ENCODE measurements at regions not wholly inside any gene's neighbourhood (a gene's known extent, or its start where the extent isn't known, plus 50 kb on each side); places are given as distances from the start of the nearest gene placed in this dataset.

GRCh38 chr20:12156252-12156651, 238.6 kb downstream of the BTBD3 start:
- intact Hi-C loops (cut with micrococcal nuclease) = no loop called here
- ATAC-seq = no peak
- peaks cover 0 to 19% (median 4%) of the 10 kb centered on the region in 11 donors for H3K9me3 Mint-ChIP-seq
- ChIA-PET CTCF (no interaction called here), POLR2A (no interaction called here)
- Histone ChIP-seq H3K27ac (ENCODE audit: low read depth, low read length) (no peak overlapping the region), H3K4me1 (ENCODE audit: control insufficient read depth in 2 of 2, insufficient read depth in 2 of 2, low read length in 2 of 2) (no peaks in the 10 kb centered on the region), H3K9me3 (ENCODE audit: control insufficient read depth in 2 of 3, low read length in 3 of 3) (no peaks in the 10 kb centered on the region), H3K4me3 (ENCODE audit: low read length) (no peak overlapping the region), H3K36me3 (ENCODE audit: control insufficient read depth in 2 of 3, insufficient read depth in 3 of 3, low read length in 3 of 3) (no peaks in the 10 kb centered on the region), H3K27me3 (ENCODE audit: control insufficient read depth in 2 of 2, insufficient read depth in 2 of 2, low read length in 2 of 2) (no peaks in the 10 kb centered on the region)
- no peaks in the 10 kb centered on the region for H3K4me1 Mint-ChIP-seq
- H3K27ac Mint-ChIP-seq = no peak overlapping the region
- H3K27me3 Mint-ChIP-seq = no peaks in the 10 kb centered on the region
- H3K4me3 Mint-ChIP-seq = no peak overlapping the region
- DNase-seq = no peak
- no peaks in the 10 kb centered on the region for H3K36me3 Mint-ChIP-seq

- ATAC-seq (no peak), DNase-seq (no peak)
- Mint-ChIP-seq H3K4me1 (no peaks in the 10 kb centered on the region), H3K36me3 (no peaks in the 10 kb centered on the region), H3K4me3 (no peak overlapping the region), H3K9me3 (peaks cover 0 to 19% (median 5%) of the 10 kb centered on the region in 11 donors), H3K27ac (no peak overlapping the region), H3K27me3 (no peaks in the 10 kb centered on the region)
- H3K27ac ChIP-seq (ENCODE audit: low read depth, low read length) = no peak overlapping the region
- CTCF ChIA-PET = no interaction called here
- H3K36me3 ChIP-seq (ENCODE audit: control insufficient read depth in 2 of 3, insufficient read depth in 3 of 3, low read length in 3 of 3) = no peaks in the 10 kb centered on the region
- POLR2A ChIA-PET = no interaction called here
- no peak overlapping the region for H3K4me3 ChIP-seq (ENCODE audit: low read length)
- H3K4me1 ChIP-seq (ENCODE audit: control insufficient read depth in 2 of 2, insufficient read depth in 2 of 2, low read length in 2 of 2) = no peaks in the 10 kb centered on the region
- H3K27me3 ChIP-seq (ENCODE audit: control insufficient read depth in 2 of 2, insufficient read depth in 2 of 2, low read length in 2 of 2) = no peaks in the 10 kb centered on the region
- H3K9me3 ChIP-seq (ENCODE audit: control insufficient read depth in 2 of 3, low read length in 3 of 3) = no peaks in the 10 kb centered on the region
- intact Hi-C loops (cut with micrococcal nuclease) = no loop called here
Observed at GRCh38 chr20:12159261-12159660, 241.6 kb downstream of the BTBD3 start.

GRCh38 chr20:12161734-12162133, 244.0 kb downstream of the BTBD3 start:
- H3K36me3 Mint-ChIP-seq = peaks cover 0 to 4% (median 0%) of the 10 kb centered on the region in 5 donors
- ATAC-seq (no peak), DNase-seq (no peak)
- CTCF ChIA-PET = no interaction called here
- POLR2A ChIA-PET = no interaction called here
- Histone ChIP-seq H3K27ac (ENCODE audit: low read depth, low read length) (no peak overlapping the region), H3K27me3 (ENCODE audit: control insufficient read depth in 2 of 2, insufficient read depth in 2 of 2, low read length in 2 of 2) (no peaks in the 10 kb centered on the region), H3K36me3 (ENCODE audit: control insufficient read depth in 2 of 3, insufficient read depth in 3 of 3, low read length in 3 of 3) (no peaks in the 10 kb centered on the region), H3K9me3 (ENCODE audit: control insufficient read depth in 2 of 3, low read length in 3 of 3) (no peaks in the 10 kb centered on the region), H3K4me3 (ENCODE audit: low read length) (no peak overlapping the region), H3K4me1 (ENCODE audit: control insufficient read depth in 2 of 2, insufficient read depth in 2 of 2, low read length in 2 of 2) (no peaks in the 10 kb centered on the region)
- intact Hi-C loops (cut with micrococcal nuclease) = no loop called here
- no peaks in the 10 kb centered on the region for H3K27me3 Mint-ChIP-seq
- H3K27ac Mint-ChIP-seq = no peak overlapping the region
- no peaks in the 10 kb centered on the region for H3K4me1 Mint-ChIP-seq
- no peak overlapping the region for H3K4me3 Mint-ChIP-seq
- H3K9me3 Mint-ChIP-seq = peaks cover 2 to 26% (median 11%) of the 10 kb centered on the region in 11 donors

- peaks cover 2 to 35% (median 15%) of the 10 kb centered on the region in 11 donors for H3K9me3 Mint-ChIP-seq
- ChIA-PET POLR2A (no interaction called here), CTCF (no interaction called here)
- H3K4me1 Mint-ChIP-seq = no peaks in the 10 kb centered on the region
- H3K27me3 ChIP-seq (ENCODE audit: control insufficient read depth in 2 of 2, insufficient read depth in 2 of 2, low read length in 2 of 2) = no peaks in the 10 kb centered on the region
- no peaks in the 10 kb centered on the region for H3K27me3 Mint-ChIP-seq
- H3K4me3 Mint-ChIP-seq = no peak overlapping the region
- H3K36me3 Mint-ChIP-seq = peaks cover 0 to 4% (median 0%) of the 10 kb centered on the region in 5 donors
- no peak overlapping the region for H3K27ac ChIP-seq (ENCODE audit: low read depth, low read length)
- ATAC-seq (no peak), DNase-seq (no peak)
- no peak overlapping the region for H3K4me3 ChIP-seq (ENCODE audit: low read length)
- no peak overlapping the region for H3K27ac Mint-ChIP-seq
- peaks cover 0 to 3% (median 0%) of the 10 kb centered on the region in 3 experiments for H3K9me3 ChIP-seq (ENCODE audit: control insufficient read depth in 2 of 3, low read length in 3 of 3)
- intact Hi-C loops (cut with micrococcal nuclease) = no loop called here
- no peaks in the 10 kb centered on the region for H3K36me3 ChIP-seq (ENCODE audit: control insufficient read depth in 2 of 3, insufficient read depth in 3 of 3, low read length in 3 of 3)
- H3K4me1 ChIP-seq (ENCODE audit: control insufficient read depth in 2 of 2, insufficient read depth in 2 of 2, low read length in 2 of 2) = no peaks in the 10 kb centered on the region
Observed at GRCh38 chr20:12166053-12166717, 248.5 kb downstream of the BTBD3 start.

- no peaks in the 10 kb centered on the region for H3K27me3 ChIP-seq (ENCODE audit: control insufficient read depth in 2 of 2, insufficient read depth in 2 of 2, low read length in 2 of 2)
- Mint-ChIP-seq H3K36me3 (peaks cover 0 to 7% (median 0%) of the 10 kb centered on the region in 5 donors), H3K27me3 (no peaks in the 10 kb centered on the region), H3K9me3 (peaks cover 2 to 43% (median 14%) of the 10 kb centered on the region in 11 donors), H3K27ac (no peak overlapping the region), H3K4me1 (no peaks in the 10 kb centered on the region), H3K4me3 (no peak overlapping the region)
- ATAC-seq (no peak), DNase-seq (no peak)
- peaks cover 0 to 3% (median 0%) of the 10 kb centered on the region in 3 experiments for H3K9me3 ChIP-seq (ENCODE audit: control insufficient read depth in 2 of 3, low read length in 3 of 3)
- no peak overlapping the region for H3K27ac ChIP-seq (ENCODE audit: low read depth, low read length)
- CTCF ChIA-PET = no interaction called here
- no peaks in the 10 kb centered on the region for H3K36me3 ChIP-seq (ENCODE audit: control insufficient read depth in 2 of 3, insufficient read depth in 3 of 3, low read length in 3 of 3)
- POLR2A ChIA-PET = no interaction called here
- intact Hi-C loops (cut with micrococcal nuclease) = no loop called here
- H3K4me1 ChIP-seq (ENCODE audit: control insufficient read depth in 2 of 2, insufficient read depth in 2 of 2, low read length in 2 of 2) = no peaks in the 10 kb centered on the region
- H3K4me3 ChIP-seq (ENCODE audit: low read length) = no peak overlapping the region
Observed at GRCh38 chr20:12170406-12170805, 252.7 kb downstream of the BTBD3 start.

GRCh38 chr20:12171923-12172524, 254.3 kb downstream of the BTBD3 start:
- DNase-seq (no peak), ATAC-seq (no peak)
- Histone ChIP-seq H3K27ac (ENCODE audit: low read depth, low read length) (no peak overlapping the region), H3K9me3 (ENCODE audit: control insufficient read depth in 2 of 3, low read length in 3 of 3) (peaks cover 0 to 3% (median 0%) of the 10 kb centered on the region in 3 experiments), H3K36me3 (ENCODE audit: control insufficient read depth in 2 of 3, insufficient read depth in 3 of 3, low read length in 3 of 3) (no peaks in the 10 kb centered on the region), H3K4me3 (ENCODE audit: low read length) (no peak overlapping the region), H3K4me1 (ENCODE audit: control insufficient read depth in 2 of 2, insufficient read depth in 2 of 2, low read length in 2 of 2) (no peaks in the 10 kb centered on the region), H3K27me3 (ENCODE audit: control insufficient read depth in 2 of 2, insufficient read depth in 2 of 2, low read length in 2 of 2) (no peaks in the 10 kb centered on the region)
- Mint-ChIP-seq H3K4me1 (no peaks in the 10 kb centered on the region), H3K4me3 (no peak overlapping the region), H3K36me3 (peaks cover 0 to 3% (median 0%) of the 10 kb centered on the region in 5 donors), H3K9me3 (peaks cover 2 to 29% (median 12%) of the 10 kb centered on the region in 11 donors), H3K27me3 (no peaks in the 10 kb centered on the region), H3K27ac (no peak overlapping the region)
- POLR2A ChIA-PET = no interaction called here
- CTCF ChIA-PET = no interaction called here
- intact Hi-C loops (cut with micrococcal nuclease) = no loop called here

Data from naive thymus-derived CD4-positive, alpha-beta T cell (primary cell).